Activated CD4-positive, CD25-positive, alpha-beta regulatory T cell treated with anti-CD3 and anti-CD28 coated beads, Interleukin-2, amount 50 U/mL, for 24 hours (primary cell): ENCODE measurements at regions not wholly inside any gene's neighbourhood (a gene's known extent, or its start where the extent isn't known, plus 50 kb on each side); places are given as distances from the start of the nearest gene placed in this dataset.

Source experiments
- ATAC-seq, 2 donors: fragments of 150-1000 bp; cut with Tn5 transposase; one replicate each; pipeline ENCODE4 v1.10.0; 2021; ENCODE audit warnings: mild to moderate bottlenecking in 1 of 2, moderate library complexity in 1 of 2

- no peak for ATAC-seq
These were observed 242.8 kb downstream of the B3GLCT start for GRCh38 chr13:31442571-31442970.

- no peak for ATAC-seq
These were observed 244.6 kb downstream of the B3GLCT start for GRCh38 chr13:31444266-31444856.

GRCh38 chr13:31452525-31452924, 252.8 kb downstream of the B3GLCT start:
- no peak for ATAC-seq

GRCh38 chr13:31455581-31455980, 255.8 kb downstream of the B3GLCT start:
- ATAC-seq: no peak

GRCh38 chr13:31456056-31456455, 256.3 kb downstream of the B3GLCT start:
- no peak for ATAC-seq

GRCh38 chr13:31460061-31460460, 260.3 kb downstream of the B3GLCT start:
- no peak for ATAC-seq

- ATAC-seq: no peak
These were observed 262.1 kb downstream of the B3GLCT start for GRCh38 chr13:31461923-31462322.

- no peak for ATAC-seq
These were observed 263.0 kb downstream of the B3GLCT start for GRCh38 chr13:31462766-31463165.

GRCh38 chr13:31468114-31468902, 268.5 kb downstream of the B3GLCT start:
- no peak for ATAC-seq

GRCh38 chr13:31469377-31469776, 269.6 kb downstream of the B3GLCT start:
- ATAC-seq: no peak

- no peak for ATAC-seq
These were observed 263.1 kb upstream of the RXFP2 start for GRCh38 chr13:31476266-31476665.

GRCh38 chr13:31476753-31477152, 262.6 kb upstream of the RXFP2 start:
- no peak for ATAC-seq

- ATAC-seq: no peak
These were observed 261.4 kb upstream of the RXFP2 start for GRCh38 chr13:31477961-31478360.

- no peak for ATAC-seq
These were observed 254.1 kb upstream of the RXFP2 start for GRCh38 chr13:31485183-31485582.

GRCh38 chr13:31485651-31486051, 253.7 kb upstream of the RXFP2 start:
- no peak for ATAC-seq

- no peak for ATAC-seq
These were observed 244.0 kb upstream of the RXFP2 start for GRCh38 chr13:31495336-31495735.

GRCh38 chr13:31499274-31499673, 240.1 kb upstream of the RXFP2 start:
- no peak for ATAC-seq

GRCh38 chr13:31503626-31504025, 235.7 kb upstream of the RXFP2 start:
- ATAC-seq: no peak

GRCh38 chr13:31504918-31505317, 234.4 kb upstream of the RXFP2 start:
- ATAC-seq: no peak

- ATAC-seq: no peak
These were observed 227.0 kb upstream of the RXFP2 start for GRCh38 chr13:31512331-31512730.

- no peak for ATAC-seq
These were observed 224.4 kb upstream of the RXFP2 start for GRCh38 chr13:31514932-31515331.

- ATAC-seq: no peak
These were observed 223.9 kb upstream of the RXFP2 start for GRCh38 chr13:31515427-31515826.

- no peak for ATAC-seq
These were observed 221.7 kb upstream of the RXFP2 start for GRCh38 chr13:31517599-31517998.

GRCh38 chr13:31518645-31519044, 220.7 kb upstream of the RXFP2 start:
- no peak for ATAC-seq

GRCh38 chr13:31521435-31521834, 217.9 kb upstream of the RXFP2 start:
- ATAC-seq: no peak
